ENCODE measurements at regions not wholly inside any gene's neighbourhood (a gene's known extent, or its start where the extent isn't known, plus 50 kb on each side); places are given as distances from the start of the nearest gene placed in this dataset.
A peak's percentile ranks its signal among the peaks of the same experiment; 100 is the strongest.

DNA sequence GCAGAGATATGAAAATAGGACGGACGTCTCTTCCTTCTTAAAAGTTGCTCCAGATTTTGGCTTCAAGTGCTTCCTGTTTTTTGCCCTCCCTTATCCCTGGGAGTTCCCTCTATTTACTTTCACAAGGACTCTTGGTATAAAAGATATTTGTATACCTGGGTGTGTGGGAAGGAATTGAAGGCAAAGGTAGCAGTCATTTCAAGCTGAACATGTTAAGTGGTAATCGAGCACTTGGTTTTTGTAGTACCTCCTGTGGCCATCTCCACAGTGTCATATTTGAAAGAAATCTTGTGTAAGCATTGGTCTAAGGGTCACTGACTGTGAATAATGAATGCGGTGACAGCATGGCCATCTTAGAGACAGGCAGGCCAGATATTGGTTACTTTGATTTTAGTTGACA lies 593.6 kb downstream of the MTRR start:
- H3K27me3 ChIP-seq, result no peaks in the 10 kb centered on the region

DNA sequence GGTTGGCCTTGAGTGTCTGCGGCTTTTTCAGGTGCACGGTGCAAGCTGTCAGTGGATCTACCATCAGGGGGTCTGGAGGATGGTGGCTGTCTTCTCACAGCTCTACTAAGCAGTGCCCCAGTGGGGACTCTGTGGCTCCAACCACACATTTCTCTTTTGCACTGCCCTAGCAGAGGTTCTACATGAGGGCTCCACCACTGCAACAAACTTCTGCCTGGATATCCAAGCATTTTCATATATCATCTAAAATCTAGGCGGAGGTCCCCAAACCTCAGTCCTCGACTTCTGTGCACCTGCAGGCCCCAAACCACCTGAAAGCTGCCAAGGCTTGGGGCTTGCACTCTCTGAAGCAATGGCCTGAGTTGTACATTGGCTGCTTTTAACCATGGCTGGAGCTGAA lies 601.5 kb downstream of the MTRR start:
- no peak overlapping the region for H3K4me3 ChIP-seq (ENCODE audit: low read depth, low read length)

More for the DNA sequence above, 593.6 kb downstream of the MTRR start:
- no peak overlapping the region for H3K4me3 ChIP-seq (ENCODE audit: low read depth, low read length)
- no peak for DNase-seq
- no peaks in the 10 kb centered on the region for H3K9me3 ChIP-seq
- no peaks in the 10 kb centered on the region for H3K4me1 ChIP-seq
- no peak for TF ChIP-seq CTCF (IDR thresholded peaks at IDR 0.05; ENCODE audit: low read depth, low read length)
- H3K36me3 ChIP-seq, result peaks cover 18% of the 10 kb centered on the region

DNA sequence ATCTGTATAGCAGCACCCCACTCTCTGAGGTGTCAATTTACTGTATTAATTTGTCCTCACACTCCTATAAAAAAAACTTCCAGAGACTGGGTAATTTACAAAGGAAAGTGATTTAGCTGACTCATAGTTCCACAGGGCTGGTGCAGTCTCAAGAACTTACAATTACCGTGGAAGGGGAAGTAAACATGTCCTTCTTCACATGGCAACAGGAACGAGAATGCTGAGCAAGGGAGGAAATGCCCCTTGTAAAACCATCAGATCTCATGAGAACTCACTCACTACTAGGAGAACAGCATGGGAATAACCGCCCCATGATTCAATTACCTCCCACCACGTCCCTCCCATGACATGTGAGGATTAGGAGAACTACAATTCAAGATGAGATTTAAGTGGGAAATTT lies 602.6 kb downstream of the MTRR start:
- Histone ChIP-seq H3K4me1 (no peaks in the 10 kb centered on the region), H3K4me3 (ENCODE audit: low read depth, low read length) (no peak overlapping the region), H3K27me3 (no peaks in the 10 kb centered on the region), H3K9me3 (peaks cover 8% of the 10 kb centered on the region; the same call in 1 of the 2 replicates), H3K36me3 (no peaks in the 10 kb centered on the region)
- DNase-seq, result no peak
- TF ChIP-seq CTCF (IDR thresholded peaks at IDR 0.05; ENCODE audit: low read depth, low read length), result no peak

More for the DNA sequence above, 601.5 kb downstream of the MTRR start:
- no peaks in the 10 kb centered on the region for H3K4me1 ChIP-seq
- no peaks in the 10 kb centered on the region for H3K27me3 ChIP-seq
- no peak for DNase-seq
- H3K36me3 ChIP-seq, result no peaks in the 10 kb centered on the region
- H3K9me3 ChIP-seq, result peaks cover 8% of the 10 kb centered on the region; the same call in 1 of the 2 replicates
- TF ChIP-seq CTCF (IDR thresholded peaks at IDR 0.05; ENCODE audit: low read depth, low read length), result no peak

DNA sequence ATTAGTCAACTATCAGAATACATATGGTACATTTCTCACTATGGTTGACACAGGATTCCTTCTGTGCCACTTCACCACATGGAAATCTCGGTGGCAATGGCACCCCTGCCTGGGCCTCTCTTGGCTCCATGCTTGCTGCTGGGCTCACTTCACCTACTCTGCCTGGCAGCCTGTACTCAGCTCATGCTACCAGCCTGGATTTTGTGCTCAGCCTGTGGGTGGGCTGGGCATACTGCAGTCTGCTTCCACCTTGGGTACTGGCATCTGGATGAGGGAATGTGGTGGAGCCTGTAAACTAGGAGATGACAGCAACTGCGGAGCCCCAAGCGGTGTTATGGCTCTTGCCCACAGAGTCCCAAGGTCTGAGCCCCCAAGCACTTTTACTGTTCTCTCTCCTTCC lies 604.1 kb downstream of the MTRR start:
- H3K9me3 ChIP-seq, result peaks cover 8% of the 10 kb centered on the region; the same call in 1 of the 2 replicates
- no peak for TF ChIP-seq CTCF (IDR thresholded peaks at IDR 0.05; ENCODE audit: low read depth, low read length)

GRCh38 chr5:8473827-8474568 lies 605.0 kb downstream of the MTRR start:
- no peaks in the 10 kb centered on the region for H3K27me3 ChIP-seq
- H3K36me3 ChIP-seq, result no peaks in the 10 kb centered on the region
- DNase-seq, result no peak
- H3K9me3 ChIP-seq, result peaks cover 8% of the 10 kb centered on the region; the same call in 1 of the 2 replicates
- no peak overlapping the region for H3K4me3 ChIP-seq (ENCODE audit: low read depth, low read length)
- no peaks in the 10 kb centered on the region for H3K4me1 ChIP-seq
- TF ChIP-seq CTCF (IDR thresholded peaks at IDR 0.05; ENCODE audit: low read depth, low read length), result peak; percentile 45

More for the DNA sequence above, 604.1 kb downstream of the MTRR start:
- H3K4me1 ChIP-seq, result no peaks in the 10 kb centered on the region
- no peak overlapping the region for H3K4me3 ChIP-seq (ENCODE audit: low read depth, low read length)
- no peaks in the 10 kb centered on the region for H3K27me3 ChIP-seq
- H3K36me3 ChIP-seq, result no peaks in the 10 kb centered on the region
- DNase-seq, result no peak

- TF ChIP-seq CTCF (IDR thresholded peaks at IDR 0.05; ENCODE audit: low read depth, low read length), result no peak
- Histone ChIP-seq H3K4me3 (ENCODE audit: low read depth, low read length) (no peak overlapping the region), H3K36me3 (no peaks in the 10 kb centered on the region), H3K27me3 (no peaks in the 10 kb centered on the region), H3K4me1 (no peaks in the 10 kb centered on the region), H3K9me3 (peaks cover 7% of the 10 kb centered on the region; the same call in 1 of the 2 replicates)
- no peak for DNase-seq
Observed at GRCh38 chr5:8474569-8474930, 605.6 kb downstream of the MTRR start.
